ENCODE measurements at regions not wholly inside any gene's neighbourhood (a gene's known extent, or its start where the extent isn't known, plus 50 kb on each side); places are given as distances from the start of the nearest gene placed in this dataset.

DNA sequence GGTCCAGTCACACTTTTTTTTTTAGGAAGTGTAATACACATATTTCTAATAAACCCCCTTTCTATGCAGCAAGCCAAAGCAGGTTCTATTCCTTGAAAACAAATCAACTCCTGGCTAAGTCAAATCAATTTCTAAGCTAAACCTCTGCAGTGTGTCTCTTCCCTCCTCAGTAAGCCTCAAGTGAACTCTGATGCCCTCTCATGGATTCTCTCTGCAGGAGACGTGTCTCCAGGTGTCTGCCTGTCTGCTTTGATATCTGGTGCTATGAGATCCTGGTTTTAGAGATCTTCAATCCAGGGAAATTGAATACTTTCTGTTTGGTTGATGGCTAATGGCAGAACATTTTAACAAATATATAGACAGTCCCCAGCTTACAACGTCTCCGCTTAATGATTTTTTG lies 791.7 kb downstream of the AACS start:
- POLR2A ChIA-PET: no interaction called here
- ATAC-seq: no peak
- CTCF ChIA-PET: no interaction called here
- H3K4me1 ChIP-seq (ENCODE audit: control insufficient read depth, insufficient read depth, low read length): no peaks in the 10 kb centered on the region
- H3K36me3 ChIP-seq (ENCODE audit: control insufficient read depth in 2 of 2, insufficient read depth in 2 of 2, low read length in 1 of 2): no peaks in the 10 kb centered on the region
- H3K79me2 ChIP-seq (ENCODE audit: control insufficient read depth, insufficient read depth, low read length): no peaks in the 10 kb centered on the region
- no peaks in the 10 kb centered on the region; the same call in 2 of the 3 replicates for H3K9me3 ChIP-seq (replicated peaks; ENCODE audit: control insufficient read depth, insufficient read depth, low read length)
- no peak for TF ChIP-seq STAT1 (conservative IDR thresholded peaks at IDR 0.05)
- TF ChIP-seq RAD51 (IDR thresholded peaks at IDR 0.05): no peak
- no peak for TF ChIP-seq TBL1XR1 (IDR thresholded peaks at IDR 0.05; ENCODE audit: low read depth, low read length)
- no peak for TF ChIP-seq POU2F2 (IDR thresholded peaks at IDR 0.05; ENCODE audit: borderline replicate concordance, low read depth, low read length)
- no peak for TF ChIP-seq ZNF24 (IDR thresholded peaks at IDR 0.05)
- no peak for TF ChIP-seq PAX8 (IDR thresholded peaks at IDR 0.05)
- TF ChIP-seq EP300 (IDR thresholded peaks at IDR 0.05; ENCODE audit: borderline replicate concordance in 1 of 2, control insufficient read depth in 1 of 2, low read depth in 2 of 2, low read length in 2 of 2): no peak
- TF ChIP-seq, protein P1, sequence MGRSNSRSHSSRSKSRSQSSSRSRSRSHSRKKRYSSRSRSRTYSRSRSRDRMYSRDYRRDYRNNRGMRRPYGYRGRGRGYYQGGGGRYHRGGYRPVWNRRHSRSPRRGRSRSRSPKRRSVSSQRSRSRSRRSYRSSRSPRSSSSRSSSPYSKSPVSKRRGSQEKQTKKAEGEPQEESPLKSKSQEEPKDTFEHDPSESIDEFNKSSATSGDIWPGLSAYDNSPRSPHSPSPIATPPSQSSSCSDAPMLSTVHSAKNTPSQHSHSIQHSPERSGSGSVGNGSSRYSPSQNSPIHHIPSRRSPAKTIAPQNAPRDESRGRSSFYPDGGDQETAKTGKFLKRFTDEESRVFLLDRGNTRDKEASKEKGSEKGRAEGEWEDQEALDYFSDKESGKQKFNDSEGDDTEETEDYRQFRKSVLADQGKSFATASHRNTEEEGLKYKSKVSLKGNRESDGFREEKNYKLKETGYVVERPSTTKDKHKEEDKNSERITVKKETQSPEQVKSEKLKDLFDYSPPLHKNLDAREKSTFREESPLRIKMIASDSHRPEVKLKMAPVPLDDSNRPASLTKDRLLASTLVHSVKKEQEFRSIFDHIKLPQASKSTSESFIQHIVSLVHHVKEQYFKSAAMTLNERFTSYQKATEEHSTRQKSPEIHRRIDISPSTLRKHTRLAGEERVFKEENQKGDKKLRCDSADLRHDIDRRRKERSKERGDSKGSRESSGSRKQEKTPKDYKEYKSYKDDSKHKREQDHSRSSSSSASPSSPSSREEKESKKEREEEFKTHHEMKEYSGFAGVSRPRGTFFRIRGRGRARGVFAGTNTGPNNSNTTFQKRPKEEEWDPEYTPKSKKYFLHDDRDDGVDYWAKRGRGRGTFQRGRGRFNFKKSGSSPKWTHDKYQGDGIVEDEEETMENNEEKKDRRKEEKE (IDR thresholded peaks at IDR 0.05): no peak
- TF ChIP-seq SRF (IDR thresholded peaks at IDR 0.05; ENCODE audit: low read depth in 2 of 2, low read length in 2 of 2): no peak
- no peak for TF ChIP-seq EGR1 (IDR thresholded peaks at IDR 0.05; ENCODE audit: borderline replicate concordance in 1 of 2, low read depth in 2 of 2, low read length in 2 of 2)
- no peak overlapping the region for H3K9ac ChIP-seq (ENCODE audit: control insufficient read depth, insufficient read depth, low read length)
- no TSS peak for BruUV-seq (replicated peaks)
- no peak for FAIRE-seq
- no peaks in the 10 kb centered on the region for H3K27me3 ChIP-seq (replicated peaks in 1 of 2; ENCODE audit: control insufficient read depth in 2 of 2, insufficient read depth in 2 of 2, low read length in 1 of 2)
- SMC1A ChIA-PET (ENCODE audit: uncharacterized antibody, unreplicated experiment): no interaction called here
- no peak overlapping the region for H3K27ac ChIP-seq (ENCODE audit: control insufficient read depth, insufficient read depth)
- H3K4me3 ChIP-seq: no peak overlapping the region
- H2AFZ ChIP-seq (ENCODE audit: control insufficient read depth, low read depth, low read length): no peak overlapping the region
- H3K4me2 ChIP-seq (ENCODE audit: control insufficient read depth, insufficient read depth): no peak overlapping the region
- H4K20me1 ChIP-seq (ENCODE audit: control insufficient read depth, insufficient read depth): no peaks in the 10 kb centered on the region
- intact Hi-C loops (cut with micrococcal nuclease; ENCODE audit: unreplicated experiment) (no loop called here), in situ Hi-C loops (cut with MboI) (no loop called here)
- DNase-seq (ENCODE audit: low read depth, low spot score): no peak
- RAD21 ChIA-PET (ENCODE audit: unreplicated experiment): no interaction called here
- WGBS (ENCODE audit: insufficient coverage, insufficient replicate concordance, low lambda C conversion rate, missing lambda C conversion rate): 33% methylated on average over 3 of the region's 3 CpGs
